Neural progenitor cell (in vitro differentiated cells): ENCODE measurements at regions not wholly inside any gene's neighbourhood (a gene's known extent, or its start where the extent isn't known, plus 50 kb on each side); places are given as distances from the start of the nearest gene placed in this dataset.

Experiments
- EZH2 ChIP-seq: fragments of 200-600 bp; sonication (generic); IDR thresholded peaks from 2 replicates; pipeline ENCODE4 v1.6.1; 2017; ENCODE audit warnings: antibody characterized with exemption, mild to moderate bottlenecking, moderate library complexity
- EZH2phosphoT487 ChIP-seq: fragments of 200-600 bp; sonication (generic); IDR thresholded peaks from 2 replicates; pipeline ENCODE4 v1.6.1; 2017; ENCODE audit warnings: antibody characterized with exemption
- TF ChIP-seq, protein P1 (sequence below): fragments of 200-600 bp; sonication (generic); IDR thresholded peaks from 2 replicates; pipeline ENCODE4 v1.5.1; 2017; ENCODE audit warnings: antibody characterized with exemption, mild to moderate bottlenecking

DNA sequence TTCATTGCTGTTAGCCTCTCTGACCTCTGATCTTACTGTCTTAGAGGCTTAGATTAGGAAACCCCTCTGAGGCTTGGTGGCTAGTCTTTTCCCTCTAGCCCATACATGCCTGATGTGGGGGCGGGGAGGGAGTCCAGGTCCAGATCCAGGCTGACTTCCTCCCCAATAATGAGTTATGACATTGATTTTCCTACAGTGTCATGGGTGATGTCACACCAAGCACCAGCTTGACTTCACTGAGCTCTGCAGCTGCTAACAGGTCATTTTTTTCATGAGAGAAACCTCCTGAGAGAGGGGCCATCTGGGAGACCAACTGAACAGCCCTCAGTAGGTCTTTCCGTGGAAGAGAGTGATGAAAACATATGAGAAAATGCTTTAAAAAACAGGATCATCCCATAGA lies 180.2 kb upstream of the N4BP1 start:
- TF ChIP-seq, protein P1, sequence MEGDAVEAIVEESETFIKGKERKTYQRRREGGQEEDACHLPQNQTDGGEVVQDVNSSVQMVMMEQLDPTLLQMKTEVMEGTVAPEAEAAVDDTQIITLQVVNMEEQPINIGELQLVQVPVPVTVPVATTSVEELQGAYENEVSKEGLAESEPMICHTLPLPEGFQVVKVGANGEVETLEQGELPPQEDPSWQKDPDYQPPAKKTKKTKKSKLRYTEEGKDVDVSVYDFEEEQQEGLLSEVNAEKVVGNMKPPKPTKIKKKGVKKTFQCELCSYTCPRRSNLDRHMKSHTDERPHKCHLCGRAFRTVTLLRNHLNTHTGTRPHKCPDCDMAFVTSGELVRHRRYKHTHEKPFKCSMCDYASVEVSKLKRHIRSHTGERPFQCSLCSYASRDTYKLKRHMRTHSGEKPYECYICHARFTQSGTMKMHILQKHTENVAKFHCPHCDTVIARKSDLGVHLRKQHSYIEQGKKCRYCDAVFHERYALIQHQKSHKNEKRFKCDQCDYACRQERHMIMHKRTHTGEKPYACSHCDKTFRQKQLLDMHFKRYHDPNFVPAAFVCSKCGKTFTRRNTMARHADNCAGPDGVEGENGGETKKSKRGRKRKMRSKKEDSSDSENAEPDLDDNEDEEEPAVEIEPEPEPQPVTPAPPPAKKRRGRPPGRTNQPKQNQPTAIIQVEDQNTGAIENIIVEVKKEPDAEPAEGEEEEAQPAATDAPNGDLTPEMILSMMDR: no peak
- TF ChIP-seq EZH2phosphoT487 (no peak), EZH2 (no peak)
